Erythroblast (primary cell): ENCODE measurements at regions not wholly inside any gene's neighbourhood (a gene's known extent, or its start where the extent isn't known, plus 50 kb on each side); places are given as distances from the start of the nearest gene placed in this dataset.
"Not testable (repeated sequence)": the region's sequence is repeated elsewhere in the genome, so short reads cannot be mapped to it uniquely, and the experiment has no call there.

Experiments used
- GATA1 ChIP-seq: IDR thresholded peaks from 2 replicates; pipeline ENCODE4 v1.6.1; 2011; ENCODE audit warnings: low read depth, mild to moderate bottlenecking, control low read depth, low read length, moderate library complexity
- POLR2A ChIP-seq: IDR thresholded peaks from 2 replicates; pipeline ENCODE4 v1.6.1; 2011; ENCODE audit warnings: mild to moderate bottlenecking, low read length

DNA sequence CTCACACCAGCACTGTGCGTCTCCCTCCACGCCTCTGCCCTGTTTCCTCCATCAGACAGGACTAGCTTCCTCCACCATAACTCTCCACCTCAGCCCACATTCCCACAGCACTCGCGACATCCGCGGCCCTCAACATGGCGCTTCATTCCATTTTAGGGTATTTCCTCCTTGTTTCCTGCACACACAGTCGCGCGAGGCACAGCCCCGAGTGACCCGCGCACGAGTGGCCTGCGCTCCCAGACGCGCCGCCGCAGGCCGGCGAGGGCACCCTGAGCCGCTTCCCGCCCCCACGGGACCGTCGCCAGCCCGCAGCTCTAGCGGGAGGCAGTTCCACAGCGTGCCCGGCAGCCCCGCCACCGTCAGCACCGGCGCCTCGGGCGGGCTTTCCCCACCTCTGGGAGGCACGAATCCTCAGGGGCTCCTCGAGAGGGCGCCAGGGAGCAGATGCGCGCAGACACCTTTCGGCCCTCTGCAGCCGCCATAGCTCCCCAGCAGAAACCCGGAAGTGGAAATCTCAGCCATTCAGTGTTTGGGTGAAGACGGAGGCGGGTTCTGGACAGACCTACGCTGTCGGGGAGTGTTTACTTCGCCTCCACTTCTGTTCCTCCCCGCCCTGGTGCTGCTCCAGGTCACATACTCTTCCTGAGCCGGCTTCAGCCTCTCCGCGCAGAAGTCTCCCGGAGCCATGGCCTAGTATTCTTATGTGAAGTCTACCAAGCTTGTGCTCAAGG is 136.6 kb downstream of the FOXD4L6 start:
- peak; percentile 91 for TF ChIP-seq POLR2A
- not testable (repeated sequence) for TF ChIP-seq GATA1
